H1 (cell line): ENCODE measurements at regions not wholly inside any gene's neighbourhood (a gene's known extent, or its start where the extent isn't known, plus 50 kb on each side); places are given as distances from the start of the nearest gene placed in this dataset.

Experiments used
- CTCF ChIA-PET: fragments of 300-600 bp; sonication (Branson Sonifier 250); formaldehyde crosslinking; loops from one replicate; lab custom pipeline; 2021; ENCODE audit not compliant: partially characterized antibody; lab: Charles Lee
- POLR2A ChIA-PET: fragments of 300-600 bp; sonication (Branson Sonifier 250); formaldehyde crosslinking; loops from one replicate; lab custom pipeline; 2021; ENCODE audit warnings: inconsistent platforms; ENCODE audit not compliant: partially characterized antibody; lab: Charles Lee
- DNase-seq, 2 experiments: peaks; one replicate each; pipeline versions ENCODE4 v3.0.0 to v3.0.0-alpha.2; 2010 to 2022; ENCODE audit warnings: low spot score in 2 of 2, low read depth in 1 of 2, mixed read lengths in 1 of 2
- FAIRE-seq: peaks from 2 replicates; lab custom pipeline; 2011; peaks lifted over from hg19 to GRCh38; lab: Jason Lieb, UNC
- H2AFZ ChIP-seq: 2 replicates; pipeline ENCODE4 v1.8.1; 2012; ENCODE audit warnings: low read length, inconsistent platforms
- H2AK5ac ChIP-seq: 2 replicates; pipeline ENCODE4 v1.6.1; 2013; ENCODE audit warnings: low read depth, low read length
- H2BK120ac ChIP-seq: replicated peaks from 2 replicates; pipeline ENCODE3; 2013; ENCODE audit warnings: low read depth, low read length, inconsistent platforms
- H2BK12ac ChIP-seq: 2 replicates; pipeline ENCODE4 v1.6.1; 2013; ENCODE audit warnings: low read depth, low read length
- H2BK15ac ChIP-seq: 2 replicates; pipeline ENCODE4 v1.6.1; 2013; ENCODE audit warnings: low read length
- H2BK20ac ChIP-seq: 2 replicates; pipeline ENCODE4 v1.6.1; 2013; ENCODE audit warnings: low read length
- H2BK5ac ChIP-seq: 2 replicates; pipeline ENCODE4 v1.6.1; 2013; ENCODE audit warnings: low read depth, low read length
- H3K14ac ChIP-seq: 2 replicates; pipeline ENCODE4 v1.6.1; 2013; ENCODE audit warnings: inconsistent platforms; ENCODE audit not compliant: insufficient read length
- H3K18ac ChIP-seq: 2 replicates; pipeline ENCODE4 v1.6.1; 2013; ENCODE audit warnings: low read length; ENCODE audit errors: extremely low read depth
- H3K23ac ChIP-seq: 2 replicates; pipeline ENCODE4 v1.6.1; 2013; ENCODE audit warnings: inconsistent platforms; ENCODE audit not compliant: insufficient read length
- H3K23me2 ChIP-seq: 2 replicates; pipeline ENCODE4 v1.6.1; 2013; ENCODE audit warnings: low read depth, low read length
- H3K27ac ChIP-seq: 2 replicates; pipeline ENCODE4 v1.6.1; 2011; ENCODE audit warnings: low read depth, low read length, inconsistent platforms
- H3K27me3 ChIP-seq, 4 experiments: replicated peaks in 1 of 4; 1 replicate in 1 of 4; 2 replicates in 3 of 4; pipeline versions ENCODE4 v1.6.1 to v1.8.1; 2011 to 2013; ENCODE audit warnings: low read length in 3 of 4, mild to moderate bottlenecking in 3 of 4, inconsistent platforms in 2 of 4, mixed read lengths in 2 of 4, moderate library complexity in 1 of 4; ENCODE audit not compliant: control insufficient read depth in 3 of 4, insufficient read depth in 3 of 4; ENCODE audit errors: extremely low read depth in 1 of 4
- H3K36me3 ChIP-seq, 4 experiments: 2 replicates each; pipeline versions ENCODE4 v1.6.1 to v1.8.1; 2011 to 2013; ENCODE audit warnings: mild to moderate bottlenecking in 4 of 4, low read length in 3 of 4, moderate library complexity in 2 of 4, control low read depth in 1 of 4, inconsistent platforms in 1 of 4; ENCODE audit not compliant: insufficient read depth in 4 of 4, control insufficient read depth in 2 of 4
- H3K4ac ChIP-seq: replicated peaks from 2 replicates; pipeline ENCODE3; 2013; ENCODE audit warnings: low read length, low read depth, mixed read lengths, inconsistent platforms; ENCODE audit not compliant: insufficient read length
- H3K4me1 ChIP-seq, 4 experiments: replicated peaks in 1 of 4; 1 replicate in 1 of 4; 2 replicates in 3 of 4; pipeline versions ENCODE4 v1.6.1 to v1.8.1; 2011 to 2013; ENCODE audit warnings: low read length in 3 of 4, inconsistent platforms in 2 of 4, mixed read lengths in 1 of 4; ENCODE audit not compliant: insufficient read depth in 4 of 4, control insufficient read depth in 3 of 4
- H3K4me2 ChIP-seq, 2 experiments: 2 replicates each; pipeline versions ENCODE4 v1.6.1 to v1.8.1; 2011 to 2013; ENCODE audit warnings: low read depth in 2 of 2, low read length in 2 of 2, control low read depth in 1 of 2, inconsistent platforms in 1 of 2, mild to moderate bottlenecking in 1 of 2; ENCODE audit not compliant: insufficient read depth in 1 of 2
- H3K4me3 ChIP-seq, 4 experiments: fragments of 200-600, 300-600 bp in 1 of 4; sonication (generic), shearing (Covaris generic), sonication (Bioruptor Twin) in 1 of 4; 2 replicates each; pipeline versions ENCODE4 v1.5.1 to v1.8.1; 2011 to 2016; ENCODE audit warnings: low read length in 4 of 4, low read depth in 3 of 4, control low read depth in 2 of 4, inconsistent platforms in 2 of 4, mild to moderate bottlenecking in 2 of 4, mixed read lengths in 1 of 4, moderate library complexity in 1 of 4; ENCODE audit not compliant: insufficient read depth in 2 of 4; ENCODE audit errors: extremely low read depth in 1 of 4
- H3K56ac ChIP-seq: replicated peaks from 2 replicates; pipeline ENCODE3; 2013; ENCODE audit warnings: low read depth, mild to moderate bottlenecking, mixed read lengths, low read length, inconsistent platforms; ENCODE audit not compliant: insufficient read length
- H3K79me1 ChIP-seq: 2 replicates; pipeline ENCODE4 v1.6.1; 2013; ENCODE audit warnings: low read depth, low read length, control low read depth
- H3K79me2 ChIP-seq, 2 experiments: 2 replicates each; pipeline versions ENCODE4 v1.6.1 to v1.8.1; 2012 to 2013; ENCODE audit warnings: low read length in 2 of 2, mild to moderate bottlenecking in 2 of 2, inconsistent platforms in 1 of 2; ENCODE audit not compliant: insufficient read depth in 2 of 2, control insufficient read depth in 1 of 2
- H3K9ac ChIP-seq, 4 experiments: replicated peaks in 1 of 4; 1 replicate in 1 of 4; 2 replicates in 3 of 4; pipeline versions ENCODE4 v1.6.1 to v1.8.1; 2011 to 2013; ENCODE audit warnings: low read depth in 3 of 4, low read length in 3 of 4, control low read depth in 2 of 4, mild to moderate bottlenecking in 2 of 4, moderate library complexity in 2 of 4, inconsistent platforms in 1 of 4; ENCODE audit errors: extremely low read depth in 1 of 4
- H3K9me3 ChIP-seq, 2 experiments: 2 replicates each; pipeline versions ENCODE4 v1.6.1 to v1.8.1; 2012 to 2013; ENCODE audit warnings: mild to moderate bottlenecking in 2 of 2, moderate library complexity in 2 of 2, control low read depth in 1 of 2, inconsistent platforms in 1 of 2, low read depth in 1 of 2, low read length in 1 of 2, mixed read lengths in 1 of 2; ENCODE audit not compliant: insufficient read depth in 2 of 2
- H4K20me1 ChIP-seq, 2 experiments: replicated peaks in 1 of 2; 2 replicates each; pipeline versions ENCODE3 to v1.8.1; 2011 to 2013; ENCODE audit warnings: inconsistent platforms in 2 of 2, low read length in 2 of 2, mild to moderate bottlenecking in 1 of 2; ENCODE audit not compliant: insufficient read depth in 2 of 2, control insufficient read depth in 1 of 2
- H4K5ac ChIP-seq: 2 replicates; pipeline ENCODE4 v1.6.1; 2013; ENCODE audit warnings: low read length, low read depth, mixed read lengths, inconsistent platforms; ENCODE audit not compliant: insufficient read length
- H4K8ac ChIP-seq: 2 replicates; pipeline ENCODE4 v1.8.0; 2013; ENCODE audit warnings: mild to moderate bottlenecking, moderate library complexity, low read length, inconsistent platforms; ENCODE audit not compliant: insufficient read depth; ENCODE audit errors: extremely low read depth
- H4K91ac ChIP-seq: replicated peaks from 2 replicates; pipeline ENCODE3; 2013; ENCODE audit warnings: low read length, mixed read lengths, inconsistent platforms; ENCODE audit not compliant: insufficient read length
- ATF3 ChIP-seq: IDR thresholded peaks from 2 replicates; pipeline ENCODE4 v1.6.1; 2011; ENCODE audit warnings: low read depth, mild to moderate bottlenecking, low read length; ENCODE audit not compliant: insufficient read depth
- BACH1 ChIP-seq: IDR thresholded peaks from 2 replicates; pipeline ENCODE4 v1.6.1; 2012; ENCODE audit warnings: low read length, improper control_type of control experiment
- CBX5 ChIP-seq: fragments of 300-800, 300-1000 bp; sonication (generic); IDR thresholded peaks from 2 replicates; pipeline ENCODE4 v1.7.1; 2016; ENCODE audit warnings: antibody characterized with exemption, low read length, low read depth
- EGR1 ChIP-seq: IDR thresholded peaks from 2 replicates; pipeline ENCODE4 v1.6.1; 2011; ENCODE audit warnings: low read depth, low read length, borderline replicate concordance
- GTF2F1 ChIP-seq: IDR thresholded peaks from 2 replicates; pipeline ENCODE4 v1.6.1; 2012; ENCODE audit warnings: low read depth, low read length, improper control_type of control experiment, borderline replicate concordance
- JUND ChIP-seq: IDR thresholded peaks from 2 replicates; pipeline ENCODE4 v1.6.1; 2011; ENCODE audit warnings: mild to moderate bottlenecking, improper control_type of control experiment, low read length
- KDM4A ChIP-seq: IDR thresholded peaks from one replicate; pipeline ENCODE4 v1.7.1; 2012; ENCODE audit warnings: low read depth, mild to moderate bottlenecking, moderate library complexity, low read length, inconsistent platforms; ENCODE audit not compliant: severe bottlenecking
- KDM5A ChIP-seq: fragments of 200-600 bp; IDR thresholded peaks from 2 replicates; pipeline ENCODE4 v1.7.1; 2012; ENCODE audit warnings: mild to moderate bottlenecking, low read length, inconsistent platforms, mixed read lengths
- MAFK ChIP-seq: IDR thresholded peaks from 2 replicates; pipeline ENCODE4 v1.6.1; 2012; ENCODE audit warnings: low read depth, mild to moderate bottlenecking, improper control_type of control experiment, low read length
- POLR2A ChIP-seq, 2 experiments: IDR thresholded peaks; 1 replicate in 1 of 2; 2 replicates in 1 of 2; pipeline ENCODE4 v1.6.1; 2011; ENCODE audit warnings: low read depth in 2 of 2, low read length in 2 of 2, mild to moderate bottlenecking in 2 of 2; ENCODE audit errors: control extremely low read depth in 1 of 2
- POU5F1 ChIP-seq: IDR thresholded peaks from 2 replicates; pipeline ENCODE4 v1.6.1; 2011; ENCODE audit warnings: low read depth, mild to moderate bottlenecking, low read length, moderate library complexity
- SAP30 ChIP-seq: fragments of 300-600 bp; sonication (generic); IDR thresholded peaks from 2 replicates; pipeline ENCODE4 v1.7.1; 2012; ENCODE audit warnings: low read length, moderate library complexity, mild to moderate bottlenecking, inconsistent platforms; ENCODE audit not compliant: insufficient read depth, insufficient replicate concordance
- SIRT6 ChIP-seq: IDR thresholded peaks from one replicate; pipeline ENCODE4 v1.7.1; 2012; ENCODE audit warnings: low read length, inconsistent platforms
- SP1 ChIP-seq: IDR thresholded peaks from 2 replicates; pipeline ENCODE4 v1.6.1; 2011; ENCODE audit warnings: low read depth, low read length
- SRF ChIP-seq: IDR thresholded peaks from 2 replicates; pipeline ENCODE4 v1.6.1; 2011; ENCODE audit warnings: mild to moderate bottlenecking, low read depth, low read length, moderate library complexity
- TBP ChIP-seq: IDR thresholded peaks from 2 replicates; pipeline ENCODE4 v1.6.1; 2011; ENCODE audit warnings: low read depth, low read length, improper control_type of control experiment
- YY1 ChIP-seq: IDR thresholded peaks from 2 replicates; pipeline ENCODE4 v1.6.1; 2011; ENCODE audit warnings: low read depth, mild to moderate bottlenecking, low read length
- WGBS, 2 experiments: shearing (Covaris generic) in 1 of 2; methylation state at CpG; one replicate each; pipeline versions ENCODE4 v1.1.6 to v1.1.7; 2013 to 2015; ENCODE audit warnings: low lambda C conversion rate in 2 of 2, mixed read lengths in 2 of 2, inconsistent platforms in 1 of 2, low coverage in 1 of 2, missing lambda C conversion rate in 1 of 2; ENCODE audit not compliant: insufficient replicate concordance in 2 of 2, insufficient coverage in 1 of 2, insufficient read length in 1 of 2; ENCODE audit errors: extremely low coverage in 1 of 2, missing lambda C conversion rate in 1 of 2; 5-methylcytosine and 5-hydroxymethylcytosine counted together

GRCh38 chr13:29654384-29654783, 58.9 kb upstream of the SLC7A1 start:
- H3K9ac ChIP-seq, result no peak overlapping the region
- DNase-seq (no peak), FAIRE-seq (no peak)
- no peak overlapping the region for H3K4me2 ChIP-seq
- no peak overlapping the region for H3K56ac ChIP-seq
- H2BK15ac ChIP-seq, result no peak overlapping the region
- TF ChIP-seq MAFK (no peak), CBX5 (no peak), BACH1 (no peak), GTF2F1 (no peak), KDM5A (no peak), ATF3 (no peak), SP1 (no peak), TBP (no peak), KDM4A (no peak), SIRT6 (no peak), SAP30 (no peak), POLR2A (IDR thresholded peaks at IDR 0.05; ENCODE audit: control extremely low read depth in 1 of 2, low read depth in 2 of 2, low read length in 2 of 2) (no peak), POU5F1 (no peak), JUND (no peak), SRF (no peak), EGR1 (no peak), YY1 (no peak)
- no peak overlapping the region; the same call in 1 of the 2 replicates for H4K8ac ChIP-seq
- no peaks in the 10 kb centered on the region for H3K36me3 ChIP-seq
- no peaks in the 10 kb centered on the region for H4K20me1 ChIP-seq
- 95% methylated on average over 6 of the region's 6 CpGs; no CpG with 5 or more reads in 1 of the 2 experiments for WGBS, 2 experiments
- no peak overlapping the region for H2AK5ac ChIP-seq
- H4K5ac ChIP-seq, result no peak overlapping the region
- H3K79me2 ChIP-seq, result no peaks in the 10 kb centered on the region
- H3K27me3 ChIP-seq, result no peaks in the 10 kb centered on the region
- H3K9me3 ChIP-seq, result 0 out of 4 replicates have a peak, but pooled peaks cover 0 to 5% of the 10 kb centered on the region in 2 experiments
- no peaks in the 10 kb centered on the region for H3K4me1 ChIP-seq
- no peak overlapping the region for H2AFZ ChIP-seq
- ChIA-PET CTCF (interaction anchor here (0.6 to 0.8 kb wide), 3 partner anchors 112 to 498 kb away, joined by 3 read pairs; no protein-coding TSS in a partner anchor), POLR2A (no interaction called here)
- H3K27ac ChIP-seq, result no peak overlapping the region
- H2BK120ac ChIP-seq, result no peak overlapping the region
- no peak overlapping the region for H2BK5ac ChIP-seq
- H4K91ac ChIP-seq, result no peak overlapping the region
- no peak overlapping the region for H3K23ac ChIP-seq
- H3K18ac ChIP-seq, result no peak overlapping the region
- no peak overlapping the region for H2BK12ac ChIP-seq
- H3K79me1 ChIP-seq, result no peaks in the 10 kb centered on the region
- no peak overlapping the region for H3K4ac ChIP-seq
- H3K4me3 ChIP-seq, result no peak overlapping the region
- H2BK20ac ChIP-seq, result no peak overlapping the region
- no peak overlapping the region for H3K14ac ChIP-seq
- H3K23me2 ChIP-seq, result no peaks in the 10 kb centered on the region
